Thoracic aorta (tissue), 2 donors: ENCODE measurements at regions not wholly inside any gene's neighbourhood (a gene's known extent, or its start where the extent isn't known, plus 50 kb on each side); places are given as distances from the start of the nearest gene placed in this dataset.

Experiments used
- ATAC-seq: fragments of 150-250 bp; one replicate; pipeline ENCODE4 v1.8.0; 2017; ENCODE audit warnings: low read depth; ENCODE audit not compliant: insufficient number of reproducible peaks, low FRiP score
- DNase-seq: peaks from one replicate; pipeline ENCODE4 v3.0.0-alpha.2; 2020; ENCODE audit warnings: low spot score
- H3K27ac ChIP-seq, 2 donors: fragments of 200-600 bp; sonication (generic); 1 replicate in 1 of 2; 2 replicates in 1 of 2; pipeline ENCODE4 v1.5.1; 2016; ENCODE audit warnings: mild to moderate bottlenecking in 2 of 2, moderate library complexity in 2 of 2
- H3K27me3 ChIP-seq: fragments of 200-600 bp; sonication (generic); replicated peaks from 2 replicates; pipeline ENCODE4 v1.6.0; 2016; ENCODE audit warnings: mild to moderate bottlenecking; ENCODE audit not compliant: insufficient read depth
- H3K36me3 ChIP-seq: fragments of 200-600 bp; sonication (generic); one replicate; pipeline ENCODE4 v1.5.1; 2016
- H3K4me1 ChIP-seq, 2 donors: fragments of 200-600 bp; sonication (generic); 1 replicate in 1 of 2; 2 replicates in 1 of 2; pipeline versions ENCODE4 v1.5.1 to v1.6.0; 2016; ENCODE audit warnings: low read depth in 2 of 2, mild to moderate bottlenecking in 1 of 2; ENCODE audit not compliant: control insufficient read depth in 1 of 2
- H3K4me3 ChIP-seq: fragments of 200-600 bp; sonication (generic); 2 replicates; pipeline ENCODE4 v1.5.1; 2016; ENCODE audit warnings: mild to moderate bottlenecking
- H3K9me3 ChIP-seq: fragments of 200-600 bp; sonication (generic); 2 replicates; pipeline ENCODE4 v1.5.1; 2016
- CTCF ChIP-seq: fragments of 200-600 bp; sonication (generic); IDR thresholded peaks from one replicate; pipeline ENCODE4 v1.5.1; 2019; ENCODE audit warnings: antibody characterized with exemption

GRCh38 chr4:23560748-23561147 is 329.1 kb downstream of the PPARGC1A start:
- no peak for ATAC-seq

GRCh38 chr4:23558101-23558500 is 331.7 kb downstream of the PPARGC1A start:
- TF ChIP-seq CTCF, result no peak
- Histone ChIP-seq H3K27me3 (no peaks in the 10 kb centered on the region), H3K4me3 (no peak overlapping the region), H3K9me3 (peaks cover 3% of the 10 kb centered on the region), H3K36me3 (no peaks in the 10 kb centered on the region), H3K27ac (no peak overlapping the region), H3K4me1 (no peaks in the 10 kb centered on the region)
- no peak for DNase-seq
- ATAC-seq, result no peak

More at GRCh38 chr4:23560748-23561147, 329.1 kb downstream of the PPARGC1A start:
- Histone ChIP-seq H3K4me1 (no peaks in the 10 kb centered on the region), H3K9me3 (no peaks in the 10 kb centered on the region), H3K36me3 (no peaks in the 10 kb centered on the region), H3K27ac (no peak overlapping the region), H3K4me3 (no peak overlapping the region), H3K27me3 (no peaks in the 10 kb centered on the region)
- DNase-seq, result no peak
- TF ChIP-seq CTCF, result no peak

- no peak for TF ChIP-seq CTCF
- H3K4me3 ChIP-seq, result no peak overlapping the region
- H3K36me3 ChIP-seq, result no peaks in the 10 kb centered on the region
- no peak overlapping the region for H3K27ac ChIP-seq
- no peak for ATAC-seq
- H3K4me1 ChIP-seq, result no peaks in the 10 kb centered on the region
- H3K27me3 ChIP-seq, result no peaks in the 10 kb centered on the region
- H3K9me3 ChIP-seq, result no peaks in the 10 kb centered on the region
- no peak for DNase-seq
Observed at GRCh38 chr4:23547601-23548000, 342.2 kb downstream of the PPARGC1A start.

GRCh38 chr4:23547096-23547495 is 342.8 kb downstream of the PPARGC1A start:
- DNase-seq (no peak), ATAC-seq (no peak)
- no peak overlapping the region for H3K27ac ChIP-seq
- TF ChIP-seq CTCF, result no peak
- no peak overlapping the region for H3K4me3 ChIP-seq
- H3K27me3 ChIP-seq, result no peaks in the 10 kb centered on the region
- no peaks in the 10 kb centered on the region for H3K36me3 ChIP-seq
- H3K4me1 ChIP-seq, result no peaks in the 10 kb centered on the region
- H3K9me3 ChIP-seq, result no peaks in the 10 kb centered on the region

GRCh38 chr4:23539969-23540569 is 349.8 kb downstream of the PPARGC1A start:
- Histone ChIP-seq H3K27me3 (no peaks in the 10 kb centered on the region), H3K4me3 (no peak overlapping the region), H3K9me3 (no peaks in the 10 kb centered on the region), H3K27ac (no peak overlapping the region), H3K36me3 (no peaks in the 10 kb centered on the region), H3K4me1 (no peaks in the 10 kb centered on the region)
- ATAC-seq, result no peak
- TF ChIP-seq CTCF, result no peak
- no peak for DNase-seq
